ENCODE measurements at regions not wholly inside any gene's neighbourhood (a gene's known extent, or its start where the extent isn't known, plus 50 kb on each side); places are given as distances from the start of the nearest gene placed in this dataset.

GRCh38 chr2:16141641-16141921 lies 201.2 kb downstream of the MYCN start:
- no peak overlapping the region for H3K27ac ChIP-seq
- H3K36me3 ChIP-seq = no peaks in the 10 kb centered on the region
- no peaks in the 10 kb centered on the region for H3K27me3 ChIP-seq
- H3K4me3 ChIP-seq = no peak overlapping the region
- TF ChIP-seq CTCF (IDR thresholded peaks at IDR 0.05) = no peak
- no peaks in the 10 kb centered on the region for H3K4me1 ChIP-seq
- DNase-seq (ENCODE audit: low spot score) = no peak
- H3K9me3 ChIP-seq = no peaks in the 10 kb centered on the region

- no peaks in the 10 kb centered on the region for H3K4me1 ChIP-seq
- no peaks in the 10 kb centered on the region for H3K9me3 ChIP-seq
- no peaks in the 10 kb centered on the region for H3K36me3 ChIP-seq
- TF ChIP-seq CTCF (IDR thresholded peaks at IDR 0.05) = no peak
- no peak overlapping the region for H3K4me3 ChIP-seq
- no peak overlapping the region for H3K27ac ChIP-seq
- no peak for DNase-seq (ENCODE audit: low spot score)
- H3K27me3 ChIP-seq = no peaks in the 10 kb centered on the region
Observed at GRCh38 chr2:16140771-16141640, 200.7 kb downstream of the MYCN start.

DNA sequence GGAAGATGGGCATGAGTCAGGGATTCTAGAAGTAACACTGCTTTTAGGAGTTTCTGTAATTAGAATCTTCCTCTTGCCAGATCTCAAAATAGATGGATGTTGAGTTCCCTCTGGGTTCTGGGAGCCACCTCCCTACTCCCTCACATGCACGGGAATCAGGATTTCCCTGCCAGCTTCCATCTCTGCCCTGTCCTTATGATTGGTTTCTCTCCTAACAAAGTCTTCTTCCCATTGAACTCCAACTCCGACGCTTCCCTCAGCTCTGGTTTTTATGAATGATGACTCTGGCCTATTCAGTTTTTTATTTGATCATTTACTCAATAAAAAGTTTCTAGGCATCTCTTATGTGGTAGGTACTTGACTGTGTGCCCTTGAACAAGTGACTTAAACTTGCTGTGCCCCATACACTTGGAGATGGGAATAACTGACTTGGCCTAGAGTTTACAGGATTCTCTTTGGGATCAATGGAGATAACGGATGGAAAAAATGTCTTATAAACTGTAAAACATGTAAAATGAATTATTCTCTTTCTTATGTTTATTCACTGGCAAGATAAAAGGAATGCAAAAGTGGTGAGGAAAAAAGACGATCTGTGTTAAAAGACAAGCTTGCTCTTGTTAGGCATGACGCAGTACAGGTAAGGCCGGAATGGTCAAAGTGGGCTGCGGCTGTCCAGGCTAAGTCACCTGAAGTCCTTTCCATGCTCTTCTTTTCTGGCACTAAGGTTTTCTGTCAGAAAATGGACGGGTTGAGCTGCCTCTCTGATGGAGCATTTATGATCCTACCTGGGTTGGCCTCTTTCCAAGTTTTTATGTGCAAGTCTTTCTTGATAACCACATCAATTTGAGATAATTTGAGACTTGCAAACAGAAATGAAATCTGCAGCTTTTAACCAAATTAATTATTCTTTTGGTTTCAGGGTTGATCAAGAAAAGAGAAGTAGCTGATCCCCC lies 199.6 kb downstream of the MYCN start:
- no peak overlapping the region for H3K27ac ChIP-seq
- no peaks in the 10 kb centered on the region for H3K4me1 ChIP-seq
- no peaks in the 10 kb centered on the region for H3K36me3 ChIP-seq
- H3K9me3 ChIP-seq = no peaks in the 10 kb centered on the region
- no peak overlapping the region for H3K4me3 ChIP-seq
- no peaks in the 10 kb centered on the region for H3K27me3 ChIP-seq
- no peak for DNase-seq (ENCODE audit: low spot score)
- no peak for TF ChIP-seq CTCF (IDR thresholded peaks at IDR 0.05)

GRCh38 chr2:16138811-16139662 lies 198.7 kb downstream of the MYCN start:
- Histone ChIP-seq H3K9me3 (no peaks in the 10 kb centered on the region), H3K27me3 (no peaks in the 10 kb centered on the region), H3K4me3 (no peak overlapping the region), H3K27ac (no peak overlapping the region), H3K4me1 (no peaks in the 10 kb centered on the region), H3K36me3 (no peaks in the 10 kb centered on the region)
- TF ChIP-seq CTCF (IDR thresholded peaks at IDR 0.05) = no peak
- DNase-seq (ENCODE audit: low spot score) = no peak

- no peak for DNase-seq (ENCODE audit: low spot score)
- H3K36me3 ChIP-seq = no peaks in the 10 kb centered on the region
- TF ChIP-seq CTCF (IDR thresholded peaks at IDR 0.05) = no peak
- no peaks in the 10 kb centered on the region for H3K9me3 ChIP-seq
- no peaks in the 10 kb centered on the region for H3K4me1 ChIP-seq
- no peak overlapping the region for H3K27ac ChIP-seq
- H3K4me3 ChIP-seq = no peak overlapping the region
- no peaks in the 10 kb centered on the region for H3K27me3 ChIP-seq
Observed at GRCh38 chr2:16137080-16137755, 196.9 kb downstream of the MYCN start.
